HG03432 (cell line): ENCODE measurements at regions not wholly inside any gene's neighbourhood (a gene's known extent, or its start where the extent isn't known, plus 50 kb on each side); places are given as distances from the start of the nearest gene placed in this dataset.

Source experiments
- ATAC-seq: cut with Tn5 transposase; IDR thresholded peaks from one replicate; pipeline ENCODE4 v1.9.1; 2021; ENCODE audit warnings: mild to moderate bottlenecking, moderate library complexity; ENCODE audit not compliant: unreplicated experiment

DNA sequence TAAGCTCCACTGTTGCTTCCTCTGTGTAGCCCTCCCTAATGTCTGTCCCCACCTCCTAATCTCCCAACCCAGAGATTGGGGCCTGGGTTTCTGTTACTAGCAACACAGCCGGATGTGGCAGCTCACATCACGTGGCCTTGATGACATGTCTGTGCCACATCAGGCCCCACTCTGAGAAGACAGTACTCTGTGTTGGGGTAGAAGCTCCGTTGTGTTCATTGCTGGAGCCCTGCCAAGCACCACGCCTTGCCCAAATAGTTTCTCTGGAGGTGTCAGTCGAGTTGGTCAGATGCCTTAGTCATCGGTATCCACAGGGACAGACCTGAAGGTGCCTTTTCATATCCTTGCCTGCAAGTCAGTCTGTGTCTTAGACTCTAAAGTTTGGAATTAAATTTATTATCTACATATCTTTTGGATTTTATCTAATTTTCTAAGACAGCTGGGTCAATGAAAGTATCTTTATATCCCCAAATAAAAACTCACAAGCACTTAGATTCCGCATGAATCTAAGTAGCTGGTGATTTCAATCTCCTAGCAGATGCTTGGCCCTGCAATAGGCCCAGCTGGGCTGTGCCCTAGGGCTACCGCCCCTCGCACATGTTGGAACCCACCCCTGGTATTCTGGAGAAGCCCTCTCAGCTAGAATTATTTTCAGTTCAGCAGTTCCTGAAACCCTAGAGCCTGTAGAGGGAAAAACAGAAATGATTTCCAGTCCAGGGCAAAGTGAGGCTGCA lies 204.0 kb upstream of the TSHZ3 start:
- no peak for ATAC-seq

DNA sequence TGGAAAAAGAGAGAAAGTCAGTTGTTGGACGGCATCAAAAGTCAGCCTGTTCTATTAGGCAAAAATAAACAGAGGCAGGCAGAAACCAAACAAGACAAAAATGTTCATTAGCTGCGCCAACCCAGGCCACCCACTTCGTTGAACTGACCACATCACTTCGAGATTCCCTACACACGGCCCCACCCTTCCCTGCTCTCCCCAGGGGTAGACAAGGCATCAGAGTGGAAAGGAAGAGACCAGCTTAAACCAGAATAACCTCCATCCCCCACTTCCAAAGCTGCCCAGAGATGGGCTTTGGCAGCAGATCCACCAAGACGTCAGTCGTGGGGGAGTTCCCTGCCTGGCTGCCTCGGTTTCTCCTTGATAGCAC lies 204.6 kb upstream of the TSHZ3 start:
- ATAC-seq, result no peak

DNA sequence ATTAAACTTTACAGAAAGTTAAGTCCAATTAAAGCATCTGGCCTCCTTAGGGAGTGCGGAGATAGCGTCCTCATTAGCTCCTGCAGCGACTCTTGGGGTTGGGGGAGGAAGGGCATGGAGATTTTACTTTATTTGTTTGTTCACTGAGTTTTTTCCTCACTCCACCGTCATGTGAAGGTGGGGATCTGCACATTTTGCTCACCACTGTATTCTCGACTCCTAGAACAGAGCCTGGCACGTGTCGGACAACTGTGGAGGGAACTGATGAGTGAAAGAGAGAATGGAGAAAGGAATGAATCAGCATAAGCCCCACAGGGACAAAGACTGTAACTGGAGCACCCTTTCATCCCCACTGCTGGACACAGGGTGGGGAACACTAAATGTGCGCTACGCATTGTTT lies 205.1 kb upstream of the TSHZ3 start:
- no peak for ATAC-seq

DNA sequence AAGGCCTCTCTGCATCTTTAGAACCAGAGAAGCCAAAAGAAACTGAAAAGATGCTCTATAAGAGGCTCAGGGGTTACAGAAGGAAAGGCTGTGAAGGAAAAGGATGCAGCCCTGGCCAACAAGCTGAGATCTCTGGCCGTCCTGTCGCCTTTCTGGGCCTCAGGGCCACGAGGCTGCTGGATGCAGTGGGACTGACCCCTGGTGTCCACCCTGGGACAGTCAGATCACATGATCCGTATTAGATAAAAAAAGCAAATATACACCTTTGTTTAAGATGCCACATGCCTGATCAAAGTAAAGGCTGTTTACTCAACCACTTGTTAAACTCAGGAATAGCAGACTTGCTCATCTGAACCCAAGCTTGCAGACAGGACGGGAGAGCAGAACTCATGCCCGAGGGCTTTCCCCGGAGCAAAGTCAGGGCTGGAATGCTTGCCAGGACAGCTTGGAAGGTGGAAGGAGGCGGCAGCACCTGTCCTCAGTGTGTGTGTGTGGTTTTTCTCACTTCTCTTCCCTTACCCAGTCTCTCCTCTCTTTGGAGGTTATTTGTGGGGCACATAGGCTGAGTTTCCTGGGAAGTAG lies 206.5 kb upstream of the TSHZ3 start:
- ATAC-seq, result no peak

GRCh38 chr19:31559494-31559893 lies 210.3 kb upstream of the TSHZ3 start:
- no peak for ATAC-seq

DNA sequence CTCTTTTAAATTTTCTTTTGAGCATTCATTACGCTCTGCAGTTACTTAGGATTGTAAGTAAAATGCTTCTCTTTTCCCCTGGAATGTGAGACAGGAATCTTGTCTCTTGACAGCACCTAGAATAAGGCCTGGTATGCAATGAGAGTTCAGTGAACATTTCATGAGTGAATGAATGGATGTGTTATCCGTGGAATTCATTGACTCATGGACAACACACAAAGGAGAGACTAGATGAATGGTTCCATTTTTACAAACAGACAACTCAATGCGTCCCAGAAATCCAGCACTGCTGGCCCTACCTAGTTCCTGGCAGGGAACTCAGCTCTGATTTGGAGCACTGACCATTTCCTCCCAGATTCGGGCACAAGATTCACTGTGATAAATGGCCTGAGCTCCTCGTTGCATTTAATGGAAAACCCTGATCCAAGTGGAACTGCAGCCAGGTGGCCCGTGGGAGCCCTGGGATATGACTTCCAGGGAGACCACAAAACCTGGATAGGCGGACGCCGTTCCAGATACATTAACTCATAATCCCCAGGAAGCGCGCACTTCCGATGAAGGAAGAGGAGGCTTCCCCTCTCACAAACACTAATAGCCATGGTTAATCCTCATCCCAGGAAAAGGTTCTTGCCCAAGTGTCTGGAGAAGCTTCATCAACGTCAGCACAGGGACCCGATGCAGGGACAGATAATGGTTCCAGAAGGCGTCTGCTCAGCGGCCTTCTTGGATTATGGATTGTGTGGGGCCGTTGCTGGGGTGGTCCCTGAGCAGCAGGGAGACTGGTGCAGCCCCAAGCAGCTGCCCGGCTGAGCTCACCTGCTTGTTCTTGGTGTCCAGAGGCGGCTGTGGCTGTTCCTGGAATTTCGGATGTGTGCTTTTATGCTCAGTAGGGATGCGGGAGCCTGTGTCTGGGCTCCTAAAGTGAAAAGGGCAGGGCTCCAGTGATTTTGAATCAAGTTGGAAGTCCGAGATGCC lies 211.1 kb upstream of the TSHZ3 start:
- no peak for ATAC-seq

GRCh38 chr19:31562966-31563612 lies 213.9 kb upstream of the TSHZ3 start:
- no peak for ATAC-seq

GRCh38 chr19:31567776-31568175 lies 218.5 kb upstream of the TSHZ3 start:
- ATAC-seq, result no peak

GRCh38 chr19:31568724-31569123 lies 219.5 kb upstream of the TSHZ3 start:
- no peak for ATAC-seq

DNA sequence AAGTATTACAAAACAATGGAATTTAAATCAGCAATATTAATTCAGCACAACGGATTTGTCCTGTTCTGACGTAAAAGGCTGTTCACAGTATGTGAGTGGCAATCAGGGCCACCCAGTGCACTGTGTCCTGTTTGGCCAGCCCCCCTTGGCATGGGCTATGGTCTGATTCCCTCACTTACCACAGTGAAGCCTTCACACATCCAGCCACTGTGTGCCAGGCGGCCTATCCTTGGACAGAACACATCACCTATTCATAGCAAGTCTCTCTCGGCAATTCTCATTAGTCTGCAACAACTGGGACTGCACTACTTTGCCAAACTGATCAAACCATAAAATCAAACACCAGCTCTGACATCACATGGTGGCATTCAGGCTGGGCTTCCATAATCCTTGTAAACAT lies 221.5 kb upstream of the TSHZ3 start:
- no peak for ATAC-seq

GRCh38 chr19:31572102-31572975 lies 223.1 kb upstream of the TSHZ3 start:
- no peak for ATAC-seq

- ATAC-seq, result no peak
These were observed 223.7 kb upstream of the TSHZ3 start for GRCh38 chr19:31572976-31573298.

DNA sequence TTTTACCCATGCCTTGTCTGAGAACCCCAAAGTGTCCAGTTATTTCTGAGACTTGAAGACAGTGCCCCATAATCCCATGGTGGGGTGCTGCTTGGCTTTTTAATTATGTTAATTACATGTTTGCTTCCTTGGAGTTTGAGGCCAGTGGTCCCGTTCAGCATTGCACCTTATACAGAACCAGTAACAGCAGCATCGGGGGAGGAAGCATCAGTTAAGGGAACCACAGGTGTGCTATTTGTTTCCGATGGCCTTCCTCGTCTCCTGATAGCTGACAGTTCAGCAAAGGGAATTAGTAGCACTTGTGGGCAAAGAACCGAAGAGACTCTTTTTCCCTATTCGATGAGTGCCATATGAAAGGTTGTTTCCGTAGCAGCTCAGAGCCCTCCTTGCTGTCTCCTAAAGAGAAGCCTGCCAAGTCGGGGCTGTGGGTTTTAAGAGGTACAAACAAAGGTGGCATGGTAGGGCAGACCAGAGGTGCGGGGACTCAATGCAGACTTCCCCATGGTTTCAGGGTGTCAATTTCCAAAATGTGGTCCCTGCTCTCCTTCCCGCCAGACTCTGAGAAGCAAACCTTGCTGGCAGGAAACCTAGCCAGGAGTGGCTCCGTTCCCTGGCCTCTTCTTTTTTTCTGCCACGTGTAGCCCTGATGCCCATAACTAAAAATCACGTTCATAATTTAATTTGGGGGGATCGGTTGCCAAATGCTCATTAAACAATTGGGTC lies 225.2 kb upstream of the TSHZ3 start:
- ATAC-seq, result no peak

GRCh38 chr19:31575846-31576335 lies 226.7 kb upstream of the TSHZ3 start:
- no peak for ATAC-seq

GRCh38 chr19:31578326-31578725 lies 229.1 kb upstream of the TSHZ3 start:
- ATAC-seq, result no peak

- no peak for ATAC-seq
These were observed 233.9 kb upstream of the TSHZ3 start for GRCh38 chr19:31583148-31583547.

DNA sequence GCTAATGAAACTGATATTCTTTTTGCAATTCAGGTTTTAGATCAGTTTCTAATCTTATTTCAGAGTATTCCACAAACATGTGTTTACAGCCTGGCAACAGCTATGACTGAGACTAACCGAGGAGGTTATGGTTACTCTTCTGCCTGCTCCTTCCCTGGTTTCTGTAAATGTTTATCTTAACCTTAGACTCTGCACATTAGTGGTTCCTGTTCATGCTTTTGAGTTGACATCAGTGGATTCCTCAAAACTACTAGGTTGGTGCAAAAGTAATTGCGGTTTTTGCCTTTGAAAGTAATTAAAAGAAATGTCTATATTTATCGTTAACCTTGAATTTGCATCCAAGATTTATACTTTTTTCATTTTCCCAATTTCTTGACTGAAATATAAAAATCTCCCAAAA lies 237.0 kb upstream of the TSHZ3 start:
- ATAC-seq, result no peak

DNA sequence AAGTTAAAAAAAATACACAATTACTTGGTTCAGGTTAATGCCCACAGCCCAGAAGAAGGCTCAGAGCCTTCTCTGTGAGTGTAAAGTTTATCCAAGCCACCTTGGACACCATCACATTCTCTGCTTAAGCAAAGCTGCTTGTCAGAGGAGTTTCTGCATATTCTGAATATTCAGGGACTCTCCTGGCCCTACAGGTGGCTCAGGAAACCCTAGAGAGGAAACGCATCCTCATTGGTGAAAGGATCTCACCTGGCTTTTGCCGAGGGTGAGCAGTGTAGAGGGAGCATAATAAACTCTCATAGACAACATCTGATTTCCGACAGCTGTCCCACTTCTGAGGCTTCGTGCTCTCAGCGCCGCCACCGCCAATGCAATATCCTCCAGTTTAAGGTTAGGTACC lies 239.9 kb upstream of the TSHZ3 start:
- ATAC-seq, result no peak

- ATAC-seq, result no peak
These were observed 242.0 kb upstream of the TSHZ3 start for GRCh38 chr19:31591258-31591657.

DNA sequence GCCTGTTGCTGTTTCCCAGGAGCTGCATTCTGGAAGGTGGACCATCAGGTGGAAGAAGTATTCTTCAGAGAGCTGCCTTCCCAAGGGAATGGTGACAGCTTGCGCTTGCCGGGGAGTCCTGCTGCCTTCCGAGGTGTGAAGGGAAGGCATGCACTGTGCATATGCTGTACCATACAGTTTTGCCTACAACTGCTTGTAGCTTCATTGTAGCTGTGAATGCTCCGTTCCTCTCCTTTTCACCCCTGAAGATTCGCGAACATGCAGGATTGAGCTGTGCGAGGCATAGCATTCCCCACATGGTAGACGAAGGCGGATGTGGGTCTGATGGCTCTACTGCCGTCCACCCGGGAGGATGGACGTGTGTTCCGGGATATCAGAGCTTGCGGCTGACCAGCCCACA lies 243.2 kb upstream of the TSHZ3 start:
- no peak for ATAC-seq
